ENCODE measurements at regions not wholly inside any gene's neighbourhood (a gene's known extent, or its start where the extent isn't known, plus 50 kb on each side); places are given as distances from the start of the nearest gene placed in this dataset.

DNA sequence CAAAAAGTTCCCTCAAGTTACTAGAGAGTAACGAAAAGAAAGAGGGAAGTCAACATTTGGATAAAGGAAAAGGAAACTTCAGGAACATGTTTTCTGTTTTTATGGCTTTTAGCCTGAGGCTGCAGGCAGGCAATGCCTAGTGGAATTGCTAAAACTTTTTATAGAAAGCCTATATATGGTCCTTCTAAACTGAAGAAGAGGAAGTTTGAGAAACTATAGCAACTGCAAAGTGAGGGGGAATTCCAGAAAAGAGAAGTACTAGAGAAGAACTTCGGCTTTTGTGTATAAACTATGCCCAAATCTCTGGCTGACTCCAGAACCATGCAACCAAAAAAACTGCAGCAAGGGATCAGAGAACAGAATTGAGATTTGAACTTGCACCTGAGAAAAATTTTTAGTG lies 74.3 kb upstream of the ARHGAP42 start:
- intact Hi-C loops (cut with DNase I) = no loop called here
- no peak overlapping the region for H3K27ac ChIP-seq
- H3K4me3 ChIP-seq = no peak overlapping the region
- DNase-seq = no peak
- no peaks in the 10 kb centered on the region for H3K9me3 ChIP-seq
- H3K36me3 ChIP-seq (replicated peaks in 1 of 2; ENCODE audit: insufficient read depth in 1 of 2, low read depth in 2 of 2) = no peaks in the 10 kb centered on the region
- H3K27me3 ChIP-seq = no peaks in the 10 kb centered on the region
- WGBS, 2 donors = 35 to 42% methylated on average over 2 of the region's 2 CpGs
- TF ChIP-seq POLR2A (IDR thresholded peaks at IDR 0.05) = no peak
- TF ChIP-seq, protein P1, sequence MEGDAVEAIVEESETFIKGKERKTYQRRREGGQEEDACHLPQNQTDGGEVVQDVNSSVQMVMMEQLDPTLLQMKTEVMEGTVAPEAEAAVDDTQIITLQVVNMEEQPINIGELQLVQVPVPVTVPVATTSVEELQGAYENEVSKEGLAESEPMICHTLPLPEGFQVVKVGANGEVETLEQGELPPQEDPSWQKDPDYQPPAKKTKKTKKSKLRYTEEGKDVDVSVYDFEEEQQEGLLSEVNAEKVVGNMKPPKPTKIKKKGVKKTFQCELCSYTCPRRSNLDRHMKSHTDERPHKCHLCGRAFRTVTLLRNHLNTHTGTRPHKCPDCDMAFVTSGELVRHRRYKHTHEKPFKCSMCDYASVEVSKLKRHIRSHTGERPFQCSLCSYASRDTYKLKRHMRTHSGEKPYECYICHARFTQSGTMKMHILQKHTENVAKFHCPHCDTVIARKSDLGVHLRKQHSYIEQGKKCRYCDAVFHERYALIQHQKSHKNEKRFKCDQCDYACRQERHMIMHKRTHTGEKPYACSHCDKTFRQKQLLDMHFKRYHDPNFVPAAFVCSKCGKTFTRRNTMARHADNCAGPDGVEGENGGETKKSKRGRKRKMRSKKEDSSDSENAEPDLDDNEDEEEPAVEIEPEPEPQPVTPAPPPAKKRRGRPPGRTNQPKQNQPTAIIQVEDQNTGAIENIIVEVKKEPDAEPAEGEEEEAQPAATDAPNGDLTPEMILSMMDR (IDR thresholded peaks at IDR 0.05) = no peak
- H3K4me1 ChIP-seq = no peaks in the 10 kb centered on the region
- ATAC-seq = no peak

DNA sequence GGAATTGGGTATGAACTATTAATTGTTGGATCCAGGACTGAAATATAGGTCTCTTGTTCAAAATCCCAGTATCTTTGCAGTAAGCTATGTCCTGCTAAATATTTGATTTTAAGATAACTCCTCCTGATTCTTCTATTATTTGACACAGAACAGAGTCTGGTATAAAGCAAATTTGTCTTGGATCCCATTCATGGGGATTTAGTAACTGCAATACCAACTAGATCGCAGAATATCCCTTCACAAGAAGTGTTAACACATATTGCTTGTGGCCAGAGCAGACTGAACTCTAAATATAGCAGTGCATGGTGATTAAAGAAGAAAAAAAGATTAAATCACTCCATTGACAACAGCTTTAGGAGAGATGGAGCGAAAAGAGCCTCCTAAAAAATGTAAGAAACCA lies 68.2 kb upstream of the ARHGAP42 start:
- H3K4me3 ChIP-seq = no peak overlapping the region
- no peak overlapping the region for H3K27ac ChIP-seq
- H3K9me3 ChIP-seq = peaks cover 0 to 17% (median 0%) of the 10 kb centered on the region in 3 donors
- no peak for DNase-seq
- TF ChIP-seq POLR2A (IDR thresholded peaks at IDR 0.05) = no peak
- TF ChIP-seq, protein P1 (IDR thresholded peaks at IDR 0.05) = no peak
- no peaks in the 10 kb centered on the region for H3K36me3 ChIP-seq (replicated peaks in 1 of 2; ENCODE audit: insufficient read depth in 1 of 2, low read depth in 2 of 2)
- no peak for ATAC-seq
- intact Hi-C loops (cut with DNase I) = no loop called here
- H3K4me1 ChIP-seq = no peaks in the 10 kb centered on the region
- H3K27me3 ChIP-seq = no peaks in the 10 kb centered on the region
- WGBS, 2 donors = 74 to 77% methylated on average over 2 of the region's 2 CpGs

DNA sequence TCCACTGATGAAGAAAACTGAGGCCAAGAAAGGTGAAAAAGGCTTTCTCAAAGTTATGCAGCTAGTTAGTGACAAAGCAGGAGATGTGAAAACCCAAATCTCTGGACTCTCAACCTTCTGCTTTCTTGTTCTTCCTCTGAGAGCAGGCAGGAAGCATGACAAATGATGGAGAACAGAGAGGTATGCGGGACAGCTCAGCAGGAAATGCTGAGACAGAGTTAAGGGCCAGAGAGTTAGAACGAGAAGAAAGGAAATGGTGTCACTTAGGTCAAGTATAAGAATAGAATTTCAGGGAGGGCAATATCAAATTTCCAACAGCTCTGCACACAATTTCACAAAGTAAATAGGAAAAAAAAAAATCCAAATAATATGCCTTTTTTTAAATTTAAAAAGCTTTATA lies 67.6 kb upstream of the ARHGAP42 start:
- no peaks in the 10 kb centered on the region for H3K27me3 ChIP-seq
- no peak overlapping the region for H3K4me3 ChIP-seq
- 29 to 31% methylated on average over 2 of the region's 2 CpGs for WGBS, 2 donors
- TF ChIP-seq POLR2A (IDR thresholded peaks at IDR 0.05) = no peak
- TF ChIP-seq, protein P1 (IDR thresholded peaks at IDR 0.05) = no peak
- ATAC-seq (no peak), DNase-seq (no peak)
- peaks cover 0 to 17% (median 0%) of the 10 kb centered on the region in 3 donors for H3K9me3 ChIP-seq
- H3K36me3 ChIP-seq (replicated peaks in 1 of 2; ENCODE audit: insufficient read depth in 1 of 2, low read depth in 2 of 2) = no peaks in the 10 kb centered on the region
- H3K27ac ChIP-seq = no peak overlapping the region
- intact Hi-C loops (cut with DNase I) = no loop called here
- no peaks in the 10 kb centered on the region for H3K4me1 ChIP-seq

DNA sequence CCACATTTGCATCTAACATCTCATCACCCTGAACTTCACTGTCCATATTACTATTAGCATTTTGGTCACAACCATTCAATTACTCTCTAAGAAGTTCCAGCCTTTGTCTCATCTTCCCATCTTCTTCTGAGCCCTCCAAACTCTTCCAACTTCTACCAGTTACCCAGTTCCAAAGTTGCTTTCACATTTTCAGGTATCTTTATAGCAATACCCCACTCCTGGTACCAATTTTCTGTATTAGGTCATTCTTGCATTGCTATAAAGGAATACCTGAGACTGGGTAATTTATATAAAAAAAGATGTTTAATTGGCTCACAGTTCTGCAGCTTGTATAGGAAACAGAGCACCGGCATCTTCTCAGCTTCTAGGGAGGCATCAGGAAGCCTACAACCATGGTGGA lies 64.7 kb upstream of the ARHGAP42 start:
- DNase-seq = no peak
- H3K27me3 ChIP-seq = no peaks in the 10 kb centered on the region
- no peaks in the 10 kb centered on the region for H3K36me3 ChIP-seq (replicated peaks in 1 of 2; ENCODE audit: insufficient read depth in 1 of 2, low read depth in 2 of 2)
- intact Hi-C loops (cut with DNase I) = no loop called here
- WGBS, 2 donors = 80 to 100% methylated on average over 1 of the region's 1 CpG
- H3K4me3 ChIP-seq = no peak overlapping the region
- H3K4me1 ChIP-seq = no peaks in the 10 kb centered on the region
- no peak overlapping the region for H3K27ac ChIP-seq
- H3K9me3 ChIP-seq = peaks cover 0 to 17% (median 0%) of the 10 kb centered on the region in 3 donors
- TF ChIP-seq, protein P1 (IDR thresholded peaks at IDR 0.05) = no peak
- TF ChIP-seq POLR2A (IDR thresholded peaks at IDR 0.05) = no peak
- no peak for ATAC-seq

DNA sequence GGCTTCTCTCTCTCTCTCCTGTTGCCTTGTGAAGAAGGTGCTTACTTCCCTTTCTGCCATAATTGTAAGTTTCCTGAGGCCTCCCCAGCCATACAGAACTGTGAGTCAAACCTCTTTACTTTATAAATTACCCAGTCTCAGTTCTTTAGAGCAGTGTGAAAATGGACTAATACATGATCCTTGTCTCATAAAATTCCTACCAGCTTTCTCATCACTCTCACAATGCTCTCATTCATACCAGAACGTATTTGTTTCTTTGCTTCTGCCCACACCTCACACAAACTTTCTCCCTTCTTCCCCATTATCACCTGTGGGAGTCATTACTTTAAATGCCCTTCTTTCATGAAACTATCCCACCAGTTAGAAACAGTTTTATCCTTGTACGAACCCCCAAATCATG lies 62.7 kb upstream of the ARHGAP42 start:
- 37 to 45% methylated on average over 2 of the region's 2 CpGs for WGBS, 2 donors
- Histone ChIP-seq H3K9me3 (peaks cover 0 to 17% (median 0%) of the 10 kb centered on the region in 3 donors), H3K4me1 (no peaks in the 10 kb centered on the region), H3K4me3 (no peak overlapping the region), H3K36me3 (replicated peaks in 1 of 2; ENCODE audit: insufficient read depth in 1 of 2, low read depth in 2 of 2) (no peaks in the 10 kb centered on the region), H3K27me3 (no peaks in the 10 kb centered on the region), H3K27ac (no peak overlapping the region)
- no peak for DNase-seq
- no peak for ATAC-seq
- intact Hi-C loops (cut with DNase I) = no loop called here
- no peak for TF ChIP-seq POLR2A (IDR thresholded peaks at IDR 0.05)
- TF ChIP-seq, protein P1 (IDR thresholded peaks at IDR 0.05) = no peak
